Tibial artery (tissue), 4 donors: ENCODE measurements at regions not wholly inside any gene's neighbourhood (a gene's known extent, or its start where the extent isn't known, plus 50 kb on each side); places are given as distances from the start of the nearest gene placed in this dataset.

Source experiments
- DNase-seq, 2 donors: peaks; one replicate each; pipeline ENCODE4 v3.0.0-alpha.2; 2019
- H3K27ac ChIP-seq, 2 donors: fragments of 200-600 bp; sonication (generic) in 1 of 2; 1 replicate in 1 of 2; 2 replicates in 1 of 2; pipeline ENCODE4 v1.5.1; 2018 to 2019; ENCODE audit warnings: mild to moderate bottlenecking in 1 of 2
- H3K27me3 ChIP-seq, 2 donors: fragments of 200-600 bp; sonication (generic) in 1 of 2; one replicate each; pipeline versions ENCODE4 v1.5.1 to v1.6.0; 2016 to 2019
- H3K36me3 ChIP-seq, 3 donors: fragments of 200-600 bp; sonication (generic) in 2 of 3; one replicate each; pipeline ENCODE4 v1.5.1; 2016 to 2019; ENCODE audit warnings: mild to moderate bottlenecking in 2 of 3
- H3K4me1 ChIP-seq, 4 donors: fragments of 200-600 bp; sonication (generic) in 2 of 4; 1 replicate in 3 of 4; 2 replicates in 1 of 4; pipeline ENCODE4 v1.5.1; 2016 to 2019
- H3K4me3 ChIP-seq, 2 donors: fragments of 200-600 bp; sonication (generic) in 1 of 2; 1 replicate in 1 of 2; 2 replicates in 1 of 2; pipeline ENCODE4 v1.5.1; 2018 to 2019; ENCODE audit warnings: mild to moderate bottlenecking in 2 of 2
- H3K9me3 ChIP-seq, 3 donors: fragments of 200-600 bp; sonication (generic) in 1 of 3; one replicate each; pipeline ENCODE4 v1.5.1; 2016 to 2019
- CTCF ChIP-seq, 2 experiments: fragments of 200-600 bp in 1 of 2; fragments of 450-650 bp in 1 of 2; IDR thresholded peaks; one replicate each; pipeline ENCODE4 v1.5.1; 2017 to 2019; ENCODE audit warnings: antibody characterized with exemption in 2 of 2, mild to moderate bottlenecking in 1 of 2, moderate library complexity in 1 of 2
- intact Hi-C: fragments of 100-400 bp; cut with DNase I; formaldehyde crosslinking; loops from one replicate; pipeline ENCODE4 v1.15.0; 2023; ENCODE audit warnings: low total_unique reads

GRCh38 chr21:35476621-35477395 lies 427.7 kb upstream of the RUNX1 start:
- Histone ChIP-seq H3K27me3 (no peaks in the 10 kb centered on the region), H3K4me1 (peaks cover 0 to 5% (median 0%) of the 10 kb centered on the region in 4 donors), H3K27ac (peak overlapping the region in 1 of 2 donors; percentile 20), H3K36me3 (no peaks in the 10 kb centered on the region), H3K9me3 (no peaks in the 10 kb centered on the region), H3K4me3 (no peak overlapping the region)
- TF ChIP-seq CTCF (IDR thresholded peaks at IDR 0.05): no peak
- intact Hi-C loops: no loop called here
- DNase-seq: no peak

GRCh38 chr21:35475762-35476161 lies 426.7 kb upstream of the RUNX1 start:
- no peaks in the 10 kb centered on the region for H3K36me3 ChIP-seq
- TF ChIP-seq CTCF (IDR thresholded peaks at IDR 0.05): no peak
- intact Hi-C loops: no loop called here
- no peak overlapping the region for H3K27ac ChIP-seq
- peak in 1 of 2 donors; percentile 23 for DNase-seq
- H3K9me3 ChIP-seq: no peaks in the 10 kb centered on the region
- H3K4me3 ChIP-seq: no peak overlapping the region
- H3K27me3 ChIP-seq: no peaks in the 10 kb centered on the region
- H3K4me1 ChIP-seq: peaks cover 0 to 5% (median 0%) of the 10 kb centered on the region in 4 donors

- no peak overlapping the region for H3K4me3 ChIP-seq
- H3K27me3 ChIP-seq: no peaks in the 10 kb centered on the region
- no peaks in the 10 kb centered on the region for H3K9me3 ChIP-seq
- no peak for TF ChIP-seq CTCF (IDR thresholded peaks at IDR 0.05)
- H3K4me1 ChIP-seq: peaks cover 0 to 5% (median 0%) of the 10 kb centered on the region in 4 donors
- no peak for DNase-seq
- intact Hi-C loops: no loop called here
- H3K36me3 ChIP-seq: no peaks in the 10 kb centered on the region
- no peak overlapping the region for H3K27ac ChIP-seq
Measured at GRCh38 chr21:35475009-35475408, 425.9 kb upstream of the RUNX1 start.

DNA sequence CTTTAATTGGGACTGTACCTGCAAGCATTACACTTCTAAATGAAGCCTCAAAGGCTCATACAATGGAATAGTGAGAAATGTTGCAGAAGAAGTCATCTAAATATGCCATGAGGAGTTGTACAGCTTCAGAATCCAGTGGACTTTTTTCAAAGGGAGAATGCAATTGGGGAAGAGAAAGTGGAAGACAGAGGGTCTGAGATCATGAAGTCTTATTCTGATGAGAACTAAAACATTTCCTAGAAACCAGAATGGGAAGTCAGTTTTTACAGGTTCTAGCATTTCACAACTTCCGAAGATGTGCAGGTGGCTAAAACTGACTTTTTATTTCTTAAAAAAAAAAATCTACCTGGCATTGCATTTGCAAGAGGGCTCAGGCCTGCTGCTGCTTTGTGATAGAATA lies 424.4 kb upstream of the RUNX1 start:
- intact Hi-C loops: no loop called here
- Histone ChIP-seq H3K36me3 (no peaks in the 10 kb centered on the region), H3K4me1 (peaks cover 0 to 5% (median 0%) of the 10 kb centered on the region in 4 donors), H3K27me3 (no peaks in the 10 kb centered on the region), H3K27ac (no peak overlapping the region), H3K4me3 (no peak overlapping the region), H3K9me3 (no peaks in the 10 kb centered on the region)
- DNase-seq: no peak
- TF ChIP-seq CTCF (IDR thresholded peaks at IDR 0.05): no peak

DNA sequence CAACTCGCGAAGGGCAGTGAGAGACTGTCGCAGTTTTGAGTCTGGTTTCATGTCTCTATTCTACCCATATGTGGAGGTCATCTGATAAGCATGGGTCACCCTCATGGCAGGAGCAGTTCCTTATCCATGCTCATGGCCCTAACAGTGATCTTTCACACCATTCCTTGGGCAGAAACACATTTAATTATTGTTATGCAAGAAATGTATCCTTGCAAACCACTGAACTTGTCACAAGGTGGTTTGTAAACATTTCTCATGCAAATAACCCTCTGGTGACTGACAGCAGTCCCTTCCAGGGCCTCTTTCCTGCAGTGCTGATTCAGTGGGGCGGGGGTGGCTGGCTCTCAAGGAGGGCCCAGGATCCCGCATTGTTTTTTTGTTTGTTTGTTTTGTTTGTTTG lies 421.4 kb upstream of the RUNX1 start:
- H3K4me3 ChIP-seq: no peak overlapping the region
- TF ChIP-seq CTCF (IDR thresholded peaks at IDR 0.05): no peak
- no peaks in the 10 kb centered on the region for H3K4me1 ChIP-seq
- H3K36me3 ChIP-seq: no peaks in the 10 kb centered on the region
- intact Hi-C loops: no loop called here
- no peak for DNase-seq
- no peaks in the 10 kb centered on the region for H3K9me3 ChIP-seq
- no peaks in the 10 kb centered on the region for H3K27me3 ChIP-seq
- H3K27ac ChIP-seq: no peak overlapping the region
